ENCODE measurements at regions not wholly inside any gene's neighbourhood (a gene's known extent, or its start where the extent isn't known, plus 50 kb on each side); places are given as distances from the start of the nearest gene placed in this dataset.
"Not testable (repeated sequence)": the region's sequence is repeated elsewhere in the genome, so short reads cannot be mapped to it uniquely, and the experiment has no call there.

GRCh38 chr11:37223962-37224361, 625.9 kb upstream of the RAG2 start:
- DNase-seq (ENCODE audit: low read depth, low spot score): no peak

DNA sequence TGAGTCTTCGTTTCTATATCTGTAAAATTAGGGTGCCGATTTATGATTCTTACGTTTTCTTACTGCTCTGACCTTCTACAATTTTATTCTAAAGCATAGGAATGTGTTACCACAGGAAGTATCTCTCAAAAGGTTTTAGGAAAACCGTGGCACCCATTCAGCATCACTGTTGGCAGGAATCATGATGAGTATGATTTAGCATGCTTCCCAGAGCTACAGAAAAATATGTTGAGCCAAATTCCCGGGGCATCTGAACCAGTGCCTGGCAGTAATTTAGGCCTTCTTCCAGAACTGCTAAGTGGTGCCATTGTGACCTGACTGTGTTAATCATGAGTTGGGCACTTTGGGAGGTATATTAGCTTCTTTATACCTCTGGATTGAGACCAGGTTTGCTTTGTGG, 605.0 kb upstream of the RAG2 start:
- no peak for DNase-seq (ENCODE audit: low read depth, low spot score)

DNA sequence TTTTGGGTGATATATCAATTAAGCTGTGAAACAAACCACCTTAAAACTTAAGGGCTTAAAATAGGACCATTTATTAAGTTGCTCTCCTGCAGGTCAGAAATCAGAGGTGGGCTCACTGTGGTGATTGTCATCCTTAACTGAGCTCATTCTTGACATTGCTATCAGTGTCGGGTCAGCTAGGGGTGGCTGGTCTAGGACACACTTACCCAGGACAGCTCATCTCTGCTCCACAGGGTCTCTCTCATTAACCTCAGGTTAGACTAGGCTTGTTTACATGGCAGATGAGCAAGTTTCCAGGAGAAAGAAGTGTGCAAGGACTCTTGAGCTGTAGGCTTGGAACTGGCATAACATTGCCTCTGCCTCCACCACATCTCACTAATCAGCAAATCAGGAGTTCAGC, 601.0 kb upstream of the RAG2 start:
- no peak for DNase-seq (ENCODE audit: low read depth, low spot score)

- no peak for DNase-seq (ENCODE audit: low read depth, low spot score)
These were observed 586.3 kb upstream of the RAG2 start for GRCh38 chr11:37184326-37184725.

- no peak for DNase-seq (ENCODE audit: low read depth, low spot score)
These were observed 584.0 kb upstream of the RAG2 start for GRCh38 chr11:37182031-37182430.

DNA sequence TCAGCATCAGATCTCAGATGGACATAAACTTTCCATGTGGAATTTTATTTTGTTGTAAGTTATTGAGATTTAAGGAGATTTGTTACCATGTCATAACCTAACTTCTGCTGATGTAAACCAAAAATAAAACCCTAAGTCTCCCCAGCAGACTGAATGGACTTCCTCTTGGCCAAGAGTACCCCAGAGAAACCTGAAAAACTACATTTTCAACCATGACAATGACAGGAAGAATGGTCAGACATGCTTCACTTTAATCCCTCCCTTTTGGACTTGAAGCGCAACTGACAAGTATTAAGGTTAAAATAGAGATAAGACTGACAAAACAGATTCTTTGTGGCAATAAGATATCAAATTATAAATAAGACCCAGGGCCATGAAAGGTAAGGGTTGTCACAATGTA, 579.7 kb upstream of the RAG2 start:
- DNase-seq (ENCODE audit: low read depth, low spot score): no peak

DNA sequence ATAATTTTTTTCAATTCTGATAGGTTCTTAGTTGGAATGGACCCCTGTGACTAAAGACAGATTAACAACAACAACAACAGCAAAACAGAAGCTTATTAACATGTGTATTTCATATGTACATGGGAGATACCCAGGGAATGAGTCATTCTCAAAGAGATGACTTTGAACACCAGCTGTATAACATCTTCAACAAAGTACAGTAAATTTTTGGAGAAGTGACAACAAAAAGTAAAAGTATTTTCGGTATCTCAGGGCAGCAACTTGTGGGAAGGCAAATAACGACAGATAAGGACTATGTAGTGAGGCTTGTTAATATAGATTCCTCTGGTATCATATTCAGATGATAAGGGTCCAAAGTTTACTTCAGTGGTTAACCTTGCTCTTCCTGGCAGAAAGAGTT, 573.4 kb upstream of the RAG2 start:
- DNase-seq (ENCODE audit: low read depth, low spot score): no peak

DNA sequence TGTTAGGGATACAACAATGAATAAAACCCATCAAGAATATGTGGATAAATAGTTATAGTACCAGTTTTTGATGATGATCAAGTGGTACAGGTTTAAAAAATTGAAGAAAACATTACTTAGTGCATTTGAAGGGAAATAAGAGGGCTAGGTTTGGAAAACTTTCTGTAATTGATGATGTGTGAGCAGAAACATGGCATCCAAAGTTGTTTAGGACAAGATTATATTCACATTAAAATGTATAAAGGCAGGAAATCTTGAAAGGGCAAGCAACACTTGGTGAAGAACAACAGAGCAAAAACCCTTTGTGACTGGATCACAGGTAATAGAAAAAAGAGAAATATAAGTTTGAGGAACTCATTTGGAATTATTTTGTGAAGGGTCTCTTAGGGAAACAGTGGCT, 572.3 kb upstream of the RAG2 start:
- DNase-seq (ENCODE audit: low read depth, low spot score): no peak

DNA sequence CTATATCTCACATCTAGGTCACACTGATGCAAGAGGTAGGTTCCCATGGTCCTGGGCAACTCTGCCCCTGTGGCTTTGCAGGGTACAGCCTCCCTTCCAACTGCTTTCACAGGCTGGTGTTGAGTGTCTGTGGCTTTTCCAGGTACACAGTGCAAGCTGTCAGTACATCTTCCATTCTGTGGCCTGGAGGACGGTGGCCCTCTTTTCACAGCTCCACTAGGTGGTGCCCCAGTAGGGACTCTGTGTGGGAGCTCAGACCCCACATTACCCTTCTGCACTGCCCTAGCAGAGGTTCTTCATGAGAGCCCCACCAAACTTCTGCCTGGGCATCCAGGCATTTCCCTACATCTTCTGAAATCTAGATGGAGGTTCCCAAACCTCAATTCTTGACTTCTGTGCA, 547.4 kb upstream of the RAG2 start:
- not testable (repeated sequence) for DNase-seq (ENCODE audit: low read depth, low spot score)

DNA sequence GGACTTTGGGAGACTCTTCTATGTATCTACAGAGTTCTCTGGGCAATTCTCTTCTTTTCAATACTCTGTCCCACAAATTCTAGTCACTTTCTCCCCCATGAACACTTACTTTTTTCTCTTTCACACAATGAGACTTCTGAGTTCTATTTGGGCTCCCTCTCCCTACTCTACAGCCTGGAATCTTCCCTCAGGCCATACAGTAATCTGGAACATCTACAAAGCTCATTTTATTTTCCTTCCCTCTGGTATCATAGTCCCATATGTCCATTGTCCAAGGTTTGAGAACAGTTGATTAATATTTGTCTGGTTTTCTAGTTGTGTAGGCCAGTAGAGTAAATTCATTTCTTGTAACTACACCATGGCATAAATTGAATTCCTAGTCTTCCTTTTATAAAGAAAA, 544.6 kb upstream of the RAG2 start:
- DNase-seq (ENCODE audit: low read depth, low spot score): no peak

GRCh38 chr11:37141707-37142106, 543.7 kb upstream of the RAG2 start:
- DNase-seq (ENCODE audit: low read depth, low spot score): no peak

DNA sequence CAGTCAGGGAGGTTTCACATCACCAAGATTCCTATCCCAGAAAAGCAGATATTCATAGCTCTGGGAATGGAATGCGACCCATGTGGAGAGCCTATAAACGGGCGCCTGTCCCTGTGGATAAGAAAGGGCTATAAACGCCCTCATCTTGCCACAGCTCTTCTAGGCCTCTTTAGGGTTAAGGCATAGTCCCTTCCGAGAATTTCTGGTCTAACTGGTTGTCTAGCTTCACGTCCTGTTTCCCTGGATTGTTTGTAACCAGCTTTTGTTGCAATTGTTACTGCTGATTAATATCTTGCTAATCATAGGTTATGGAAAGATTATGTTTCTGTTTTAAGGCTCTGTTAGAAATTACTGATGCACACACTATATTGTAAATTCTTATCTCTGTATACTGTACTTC, 537.6 kb upstream of the RAG2 start:
- DNase-seq (ENCODE audit: low read depth, low spot score): not testable (repeated sequence)

GRCh38 chr11:37134637-37135036, 536.6 kb upstream of the RAG2 start:
- no peak for DNase-seq (ENCODE audit: low read depth, low spot score)

DNA sequence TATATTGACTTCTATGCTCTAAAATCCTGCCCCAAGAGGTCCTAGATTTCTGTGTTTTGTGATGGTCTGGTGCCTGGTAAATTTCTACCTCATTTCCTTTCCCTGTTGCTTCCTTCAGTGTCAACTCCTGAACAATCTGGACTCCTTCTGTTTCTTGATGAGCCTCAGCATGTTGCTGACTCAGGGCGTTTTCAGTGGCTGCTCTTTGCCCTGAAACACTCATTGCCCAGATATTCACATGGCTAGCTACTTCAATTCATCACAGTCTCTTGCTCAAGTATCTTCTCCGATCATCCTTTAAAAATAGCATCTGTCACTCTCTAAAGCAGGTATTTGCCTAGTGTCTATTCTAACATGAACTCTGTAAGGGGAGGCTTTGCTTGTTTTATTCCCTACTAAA, 526.3 kb upstream of the RAG2 start:
- DNase-seq (ENCODE audit: low read depth, low spot score): no peak

DNA sequence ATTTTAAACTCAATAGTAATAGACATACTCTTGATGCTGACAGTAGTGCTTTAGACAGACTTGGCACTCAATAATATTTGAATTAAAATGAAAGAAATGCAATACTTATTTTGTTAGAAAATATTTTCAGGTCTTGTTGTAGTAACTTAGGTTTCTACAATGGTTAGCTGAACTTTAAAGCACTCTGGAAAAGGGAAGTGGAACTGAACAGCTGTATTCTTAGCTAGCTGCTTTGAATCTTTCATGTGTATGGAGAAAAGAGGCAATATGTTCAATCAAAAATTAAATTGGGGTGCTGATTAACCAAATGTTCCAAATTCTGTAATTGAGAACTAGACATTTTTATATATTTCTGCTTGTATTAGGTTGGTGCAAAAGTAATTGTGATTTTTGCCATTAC, 517.9 kb upstream of the RAG2 start:
- no peak for DNase-seq (ENCODE audit: low read depth, low spot score)

GRCh38 chr11:37110385-37110784, 512.3 kb upstream of the RAG2 start:
- DNase-seq (ENCODE audit: low read depth, low spot score): no peak

DNA sequence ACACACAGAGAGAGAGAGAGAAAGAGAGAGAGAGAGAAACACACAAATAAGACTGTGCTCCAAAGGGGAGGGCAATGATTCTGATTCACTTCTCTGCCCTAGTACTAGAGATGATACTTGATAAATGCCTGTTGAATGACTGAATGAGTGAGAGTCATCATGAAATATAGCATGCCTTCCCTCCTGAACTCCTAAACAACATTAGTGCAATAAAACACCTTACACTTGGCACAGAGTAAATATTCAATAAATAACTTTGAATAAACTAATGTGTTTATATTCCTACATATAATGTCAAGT, 511.2 kb upstream of the RAG2 start:
- DNase-seq (ENCODE audit: low read depth, low spot score): no peak

- no peak for DNase-seq (ENCODE audit: low read depth, low spot score)
These were observed 510.6 kb upstream of the RAG2 start for GRCh38 chr11:37108436-37109285.

GRCh38 chr11:37107831-37108230, 509.8 kb upstream of the RAG2 start:
- DNase-seq (ENCODE audit: low read depth, low spot score): no peak

GRCh38 chr11:37107415-37107814, 509.4 kb upstream of the RAG2 start:
- DNase-seq (ENCODE audit: low read depth, low spot score): no peak

- no peak for DNase-seq (ENCODE audit: low read depth, low spot score)
These were observed 507.4 kb upstream of the RAG2 start for GRCh38 chr11:37105427-37105826.

GRCh38 chr11:37104380-37104779, 506.3 kb upstream of the RAG2 start:
- no peak for DNase-seq (ENCODE audit: low read depth, low spot score)

DNA sequence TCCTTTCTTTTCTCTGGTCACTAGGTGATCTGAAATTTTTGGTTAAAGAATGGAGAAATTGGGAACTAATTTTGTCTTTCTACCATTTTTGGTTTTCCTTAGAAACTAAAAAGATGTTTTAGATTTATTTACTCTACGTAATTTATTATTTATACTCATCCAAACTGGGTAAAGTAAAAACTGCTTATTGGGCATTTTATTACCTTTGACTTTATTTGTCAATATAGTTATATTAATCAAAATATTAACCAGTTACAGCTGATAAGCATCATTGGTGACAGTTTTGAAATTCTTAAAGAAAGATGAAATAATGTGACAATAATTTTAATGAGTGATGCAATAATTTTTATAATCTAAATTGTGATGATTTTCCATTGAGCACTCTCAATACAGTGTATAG, 502.0 kb upstream of the RAG2 start:
- no peak for DNase-seq (ENCODE audit: low read depth, low spot score)

GRCh38 chr11:37092487-37092886, 494.5 kb upstream of the RAG2 start:
- no peak for DNase-seq (ENCODE audit: low read depth, low spot score)

All from smooth muscle cell of the brain vasculature (primary cell).